ENCODE measurements at regions not wholly inside any gene's neighbourhood (a gene's known extent, or its start where the extent isn't known, plus 50 kb on each side); places are given as distances from the start of the nearest gene placed in this dataset.

DNA sequence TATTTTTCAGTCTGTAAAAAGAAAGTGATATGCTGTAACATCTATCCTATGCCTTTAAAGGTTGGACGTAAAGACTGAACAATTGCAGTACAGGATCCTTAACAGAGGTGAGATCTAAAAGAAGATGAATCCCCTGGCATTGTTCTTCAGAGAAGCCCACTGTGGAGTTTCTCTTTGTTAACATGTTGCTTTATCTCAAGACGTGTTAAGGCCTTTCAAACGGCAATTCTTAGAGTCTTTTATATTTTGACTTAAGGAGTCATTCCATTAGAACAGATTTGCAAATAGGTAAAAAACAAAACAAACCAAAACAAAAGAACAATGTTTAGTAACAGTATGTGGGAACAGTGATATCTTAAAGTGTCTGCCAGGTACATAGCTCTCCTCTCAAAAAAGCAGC is 225.1 kb upstream of the ZP4 start:
- TF ChIP-seq, protein P1, sequence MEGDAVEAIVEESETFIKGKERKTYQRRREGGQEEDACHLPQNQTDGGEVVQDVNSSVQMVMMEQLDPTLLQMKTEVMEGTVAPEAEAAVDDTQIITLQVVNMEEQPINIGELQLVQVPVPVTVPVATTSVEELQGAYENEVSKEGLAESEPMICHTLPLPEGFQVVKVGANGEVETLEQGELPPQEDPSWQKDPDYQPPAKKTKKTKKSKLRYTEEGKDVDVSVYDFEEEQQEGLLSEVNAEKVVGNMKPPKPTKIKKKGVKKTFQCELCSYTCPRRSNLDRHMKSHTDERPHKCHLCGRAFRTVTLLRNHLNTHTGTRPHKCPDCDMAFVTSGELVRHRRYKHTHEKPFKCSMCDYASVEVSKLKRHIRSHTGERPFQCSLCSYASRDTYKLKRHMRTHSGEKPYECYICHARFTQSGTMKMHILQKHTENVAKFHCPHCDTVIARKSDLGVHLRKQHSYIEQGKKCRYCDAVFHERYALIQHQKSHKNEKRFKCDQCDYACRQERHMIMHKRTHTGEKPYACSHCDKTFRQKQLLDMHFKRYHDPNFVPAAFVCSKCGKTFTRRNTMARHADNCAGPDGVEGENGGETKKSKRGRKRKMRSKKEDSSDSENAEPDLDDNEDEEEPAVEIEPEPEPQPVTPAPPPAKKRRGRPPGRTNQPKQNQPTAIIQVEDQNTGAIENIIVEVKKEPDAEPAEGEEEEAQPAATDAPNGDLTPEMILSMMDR (IDR thresholded peaks at IDR 0.05) = no peak
- no peak for TF ChIP-seq POLR2A (IDR thresholded peaks at IDR 0.05)
